Suppressor macrophage treated with lipopolysaccharide for 4 hours (primary cell): ENCODE measurements at regions not wholly inside any gene's neighbourhood (a gene's known extent, or its start where the extent isn't known, plus 50 kb on each side); places are given as distances from the start of the nearest gene placed in this dataset.

Experiments
- DNase-seq: peaks from one replicate; pipeline ENCODE4 v3.0.0-alpha.2; 2020

GRCh38 chr16:65875381-65876055 lies 491.0 kb upstream of the CDH5 start:
- no peak for DNase-seq

GRCh38 chr16:65869261-65869660 lies 497.2 kb upstream of the CDH5 start:
- DNase-seq, result no peak

GRCh38 chr16:65867276-65867960 lies 499.1 kb upstream of the CDH5 start:
- no peak for DNase-seq

GRCh38 chr16:65863236-65863635 lies 503.3 kb upstream of the CDH5 start:
- no peak for DNase-seq

GRCh38 chr16:65861131-65861731 lies 505.3 kb upstream of the CDH5 start:
- no peak for DNase-seq

- no peak for DNase-seq
Observed at GRCh38 chr16:65855171-65856145, 511.0 kb upstream of the CDH5 start.

- no peak for DNase-seq
Observed at GRCh38 chr16:65846210-65846602, 520.3 kb upstream of the CDH5 start.

GRCh38 chr16:65845466-65846209 lies 520.9 kb upstream of the CDH5 start:
- DNase-seq, result no peak

- DNase-seq, result no peak
Observed at GRCh38 chr16:65843941-65844340, 522.5 kb upstream of the CDH5 start.

- no peak for DNase-seq
Observed at GRCh38 chr16:65842067-65842466, 524.4 kb upstream of the CDH5 start.

GRCh38 chr16:65838001-65838400 lies 528.5 kb upstream of the CDH5 start:
- DNase-seq, result no peak

GRCh38 chr16:65837464-65837863 lies 529.0 kb upstream of the CDH5 start:
- DNase-seq, result no peak

- no peak for DNase-seq
Observed at GRCh38 chr16:65834688-65835087, 531.8 kb upstream of the CDH5 start.

GRCh38 chr16:65833171-65833871 lies 533.2 kb upstream of the CDH5 start:
- no peak for DNase-seq

- no peak for DNase-seq
Observed at GRCh38 chr16:65832679-65833078, 533.8 kb upstream of the CDH5 start.

- DNase-seq, result no peak
Observed at GRCh38 chr16:65831903-65832666, 534.4 kb upstream of the CDH5 start.

GRCh38 chr16:65829076-65829475 lies 537.4 kb upstream of the CDH5 start:
- DNase-seq, result no peak

GRCh38 chr16:65828296-65828695 lies 538.2 kb upstream of the CDH5 start:
- DNase-seq, result no peak

- DNase-seq, result no peak
Observed at GRCh38 chr16:65827231-65827630, 539.3 kb upstream of the CDH5 start.

- DNase-seq, result no peak
Observed at GRCh38 chr16:65825191-65825856, 541.2 kb upstream of the CDH5 start.
